Epithelial cell of esophagus (primary cell): ENCODE measurements at regions not wholly inside any gene's neighbourhood (a gene's known extent, or its start where the extent isn't known, plus 50 kb on each side); places are given as distances from the start of the nearest gene placed in this dataset.

ENCODE experiments used
- DNase-seq: peaks from one replicate; pipeline ENCODE4 v3.0.0; 2010; ENCODE audit warnings: low read depth
- H3K4me3 ChIP-seq: 2 replicates; pipeline ENCODE4 v1.5.1; 2011; ENCODE audit warnings: mild to moderate bottlenecking, low read length, control low read depth
- CTCF ChIP-seq: IDR thresholded peaks from 2 replicates; pipeline ENCODE4 v1.5.1; 2011; ENCODE audit warnings: low read depth, mild to moderate bottlenecking, low read length, control low read depth, inconsistent platforms; ENCODE audit not compliant: insufficient read depth; ENCODE audit errors: missing control alignments

DNA sequence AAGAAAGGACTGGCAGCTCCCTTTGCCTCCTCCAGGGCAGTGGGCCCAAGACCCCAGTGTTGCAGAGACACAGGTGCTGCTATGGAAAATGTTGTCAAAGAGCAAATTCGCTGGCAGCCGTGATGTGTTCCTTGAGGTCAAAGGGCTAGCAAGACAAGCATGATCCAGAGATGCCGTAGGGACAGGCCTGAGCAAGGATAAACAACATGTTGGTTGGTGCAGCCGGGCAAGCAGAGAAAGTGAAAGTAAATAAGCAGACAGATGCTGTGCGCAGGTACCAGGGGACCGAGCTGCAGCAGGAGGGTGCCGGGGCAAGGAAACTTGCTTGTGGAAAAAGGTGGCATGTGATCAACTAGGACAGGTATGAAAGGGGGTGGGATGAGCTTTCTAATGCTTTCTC lies 125.5 kb upstream of the NECTIN1 start:
- H3K4me3 ChIP-seq = no peak overlapping the region
- no peak for TF ChIP-seq CTCF
- peak; percentile 17 for DNase-seq

DNA sequence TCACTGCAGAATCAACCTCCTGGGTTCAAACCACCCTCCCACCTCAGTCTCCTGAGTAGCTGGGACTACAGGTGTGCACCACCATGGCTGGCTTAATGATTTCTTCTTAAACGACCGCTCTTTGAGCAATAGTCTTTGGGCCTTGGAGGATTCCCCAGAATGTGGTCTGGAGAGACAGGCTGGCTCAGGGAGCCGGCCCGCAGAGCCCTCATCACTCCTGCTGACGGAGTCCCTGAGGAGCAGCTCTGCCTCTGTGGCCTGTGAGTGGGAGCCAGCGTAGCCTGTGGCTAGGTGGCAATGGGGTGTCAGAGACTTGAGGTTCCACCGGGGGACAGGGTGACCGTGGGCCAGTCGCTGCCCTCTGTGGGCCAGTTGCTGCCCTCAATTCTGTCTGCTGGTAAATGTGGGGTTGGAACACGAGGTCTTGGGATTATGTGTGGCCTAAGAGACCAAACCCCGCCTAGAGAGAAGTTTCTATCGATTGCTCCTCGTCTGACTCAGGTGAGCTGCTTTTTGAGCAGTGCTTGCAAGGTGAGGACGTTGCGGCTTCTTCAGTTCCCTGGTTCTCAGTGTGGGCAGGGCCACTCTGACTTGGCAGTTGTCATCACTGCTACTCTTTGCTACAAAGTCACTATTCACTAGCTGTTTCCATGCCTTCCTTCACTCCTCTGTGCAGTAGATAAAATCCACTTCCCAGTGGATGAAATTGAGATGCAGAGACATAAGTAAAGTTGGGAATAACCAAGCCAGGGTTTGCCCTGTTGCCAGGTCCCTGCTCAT lies 124.8 kb upstream of the NECTIN1 start:
- TF ChIP-seq CTCF = no peak
- DNase-seq = no peak
- no peak overlapping the region for H3K4me3 ChIP-seq

DNA sequence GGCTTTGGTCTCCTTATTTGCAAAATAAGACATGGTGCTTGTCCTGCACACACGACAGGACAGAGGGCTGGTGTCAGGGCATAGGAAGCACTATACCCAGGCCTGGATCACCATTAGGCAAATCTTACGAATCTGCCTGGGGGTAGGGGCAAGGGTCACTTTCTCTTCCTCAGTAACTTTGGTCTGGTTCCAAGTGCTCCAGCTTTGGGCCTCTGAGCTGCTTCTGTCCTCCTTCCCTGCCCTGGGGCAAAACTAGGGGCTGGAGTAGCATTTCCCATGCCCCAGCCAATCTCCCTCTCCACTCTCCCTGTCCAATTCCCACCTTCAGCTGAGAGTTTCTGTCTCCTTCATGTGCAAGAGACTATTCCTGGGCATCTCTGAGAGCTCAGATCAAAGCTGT lies 123.7 kb upstream of the NECTIN1 start:
- no peak for TF ChIP-seq CTCF
- H3K4me3 ChIP-seq = no peak overlapping the region
- DNase-seq = no peak

GRCh38 chr11:119850822-119851409 lies 121.9 kb upstream of the NECTIN1 start:
- TF ChIP-seq CTCF = no peak
- no peak overlapping the region for H3K4me3 ChIP-seq
- DNase-seq = peak; percentile 30

GRCh38 chr11:119849872-119850271 lies 120.9 kb upstream of the NECTIN1 start:
- no peak for TF ChIP-seq CTCF
- H3K4me3 ChIP-seq = no peak overlapping the region
- no peak for DNase-seq

- H3K4me3 ChIP-seq = no peak overlapping the region
- TF ChIP-seq CTCF = no peak
- no peak for DNase-seq
Observed at GRCh38 chr11:119847853-119848252, 118.9 kb upstream of the NECTIN1 start.

GRCh38 chr11:119846374-119846773 lies 117.4 kb upstream of the NECTIN1 start:
- no peak for TF ChIP-seq CTCF
- H3K4me3 ChIP-seq = no peak overlapping the region
- no peak for DNase-seq
